ENCODE measurements at regions not wholly inside any gene's neighbourhood (a gene's known extent, or its start where the extent isn't known, plus 50 kb on each side); places are given as distances from the start of the nearest gene placed in this dataset.

GRCh38 chr2:120829633-120830025 lies 94.0 kb downstream of the GLI2 start:
- no peak for DNase-seq

GRCh38 chr2:120830096-120830830 lies 94.6 kb downstream of the GLI2 start:
- no peak for DNase-seq

DNA sequence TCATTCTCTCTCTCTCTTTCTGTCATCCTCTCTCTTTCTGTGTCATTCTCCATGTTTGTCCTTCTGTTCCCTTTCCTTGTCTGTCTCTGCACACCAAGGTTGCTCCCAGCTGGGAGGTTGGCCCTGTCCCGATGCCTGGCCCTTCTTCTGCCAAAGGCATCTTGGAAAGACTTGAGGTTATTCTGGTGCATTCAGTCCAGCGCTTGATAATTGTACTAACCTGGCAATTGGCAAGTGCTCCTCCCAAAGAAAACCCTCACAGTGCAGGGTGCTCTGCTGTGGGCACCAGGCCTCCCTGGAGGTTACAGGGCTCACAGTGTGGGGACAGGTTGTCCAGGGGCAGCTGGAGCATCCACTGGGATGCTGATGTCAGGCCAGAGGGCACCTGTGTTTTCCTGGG lies 95.4 kb downstream of the GLI2 start:
- DNase-seq: no peak

GRCh38 chr2:120831891-120832290 lies 96.2 kb downstream of the GLI2 start:
- DNase-seq: no peak

DNA sequence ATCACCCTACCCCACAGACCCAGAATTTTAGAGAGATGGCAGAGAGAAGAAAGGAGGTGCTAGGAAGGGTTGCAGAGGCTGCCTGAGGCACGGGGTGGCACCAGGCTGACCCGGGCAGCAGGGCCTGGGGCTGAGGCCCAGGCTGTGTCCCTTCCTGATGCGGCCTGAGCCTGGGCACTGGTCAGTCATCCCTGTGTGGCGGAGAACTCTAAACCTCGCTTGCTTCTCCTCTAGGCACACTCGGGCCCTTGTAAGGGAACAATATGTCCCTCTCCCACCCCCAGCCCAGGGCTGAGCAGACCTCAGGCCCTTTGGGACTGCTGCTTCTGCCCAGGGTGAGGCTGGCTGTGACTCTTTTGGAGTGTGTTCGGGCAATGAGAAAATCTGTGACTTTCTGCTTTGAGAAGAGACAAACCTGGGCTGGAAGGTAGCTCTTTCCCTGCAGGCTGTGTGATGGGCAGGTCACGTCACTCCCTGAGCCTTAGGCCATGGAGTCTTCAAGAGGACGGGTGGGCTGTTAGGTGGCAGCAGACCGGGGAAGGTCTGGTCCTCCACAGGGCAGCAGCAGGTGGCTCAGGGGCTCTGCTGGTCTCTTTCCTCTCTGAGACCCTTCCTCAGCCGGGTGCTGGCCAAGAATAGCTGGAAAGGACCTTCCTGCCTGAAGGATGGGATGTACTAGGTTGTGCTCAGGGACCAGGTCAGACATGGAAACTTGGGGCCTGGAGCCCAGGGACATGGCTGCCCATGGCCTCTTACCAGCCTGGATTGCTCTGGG lies 96.8 kb downstream of the GLI2 start:
- DNase-seq: no peak

DNA sequence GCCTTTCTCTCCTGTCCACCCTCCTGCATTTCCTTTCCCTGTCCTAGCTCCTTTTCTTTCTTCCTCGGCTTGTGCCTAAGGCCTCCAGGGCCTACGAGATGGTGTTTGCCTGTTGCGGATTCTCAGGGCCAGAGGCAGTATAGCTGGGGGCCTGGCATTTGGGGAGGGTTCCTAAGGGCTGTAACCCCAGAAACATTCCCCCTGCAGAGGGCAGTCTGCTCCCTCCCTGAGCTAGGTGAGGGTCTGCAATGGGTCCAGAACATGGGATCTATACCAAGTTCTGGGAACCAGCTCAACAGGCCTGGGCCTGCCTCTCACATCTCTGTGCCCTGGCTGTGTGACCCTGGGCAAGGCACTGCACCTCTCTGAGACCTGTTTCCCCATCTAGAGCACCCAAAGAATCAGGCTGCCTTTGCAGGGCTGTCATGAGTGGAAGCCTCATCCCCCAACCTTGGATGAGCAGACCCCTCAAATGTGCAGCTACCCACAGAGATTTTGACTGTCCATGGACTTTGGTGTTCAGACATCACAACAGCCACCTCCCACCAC lies 97.5 kb downstream of the GLI2 start:
- no peak for DNase-seq

- DNase-seq: no peak
Measured at GRCh38 chr2:120834206-120834605, 98.5 kb downstream of the GLI2 start.

GRCh38 chr2:120836281-120836680 lies 100.6 kb downstream of the GLI2 start:
- DNase-seq: no peak

GRCh38 chr2:120840795-120841487 lies 105.3 kb downstream of the GLI2 start:
- no peak for DNase-seq

DNA sequence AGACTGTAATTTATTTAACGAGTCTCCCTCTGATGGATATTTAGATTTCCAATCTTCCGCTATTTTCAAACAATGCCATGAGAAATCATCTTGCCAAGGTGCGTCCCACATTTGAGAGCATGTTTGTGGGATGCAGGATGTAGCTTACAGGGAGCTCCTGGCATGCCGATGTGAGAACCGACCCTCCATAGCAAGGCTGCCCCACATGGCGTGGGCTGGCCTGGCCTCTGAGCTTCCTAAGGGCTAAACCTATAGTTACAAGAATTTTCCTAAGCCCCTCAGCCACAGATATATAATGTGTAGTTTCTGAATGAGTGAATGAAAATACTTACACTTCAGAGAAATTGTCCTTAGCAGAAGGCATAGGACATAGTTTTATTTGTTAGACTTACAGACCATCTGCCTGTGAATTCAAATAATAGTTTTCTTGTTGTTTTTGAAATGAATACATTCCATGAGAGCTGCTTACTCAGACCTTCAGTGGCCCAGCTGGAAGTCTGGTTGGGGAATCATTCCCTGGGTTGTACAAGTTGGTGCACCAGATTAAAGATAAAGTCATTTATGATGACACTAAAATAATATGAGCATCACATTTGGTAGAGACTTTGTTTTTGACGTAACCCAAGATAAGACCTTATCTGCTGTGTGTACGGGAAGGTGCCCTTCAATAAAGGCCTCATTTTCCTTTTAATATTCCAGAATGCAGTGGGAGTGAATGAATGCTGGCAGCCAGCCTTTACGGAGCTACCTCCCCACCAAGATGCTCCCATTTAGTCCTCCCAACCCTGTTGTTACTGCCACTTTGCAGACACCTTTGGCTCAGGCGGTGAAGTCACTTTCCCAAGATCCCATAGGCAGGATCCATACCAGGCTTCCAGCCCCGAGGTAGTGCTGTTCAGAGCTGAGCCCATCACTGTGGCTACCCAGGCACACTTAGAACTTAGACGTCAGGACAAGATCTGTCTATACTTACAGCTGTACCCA lies 107.1 kb downstream of the GLI2 start:
- no peak for DNase-seq

DNA sequence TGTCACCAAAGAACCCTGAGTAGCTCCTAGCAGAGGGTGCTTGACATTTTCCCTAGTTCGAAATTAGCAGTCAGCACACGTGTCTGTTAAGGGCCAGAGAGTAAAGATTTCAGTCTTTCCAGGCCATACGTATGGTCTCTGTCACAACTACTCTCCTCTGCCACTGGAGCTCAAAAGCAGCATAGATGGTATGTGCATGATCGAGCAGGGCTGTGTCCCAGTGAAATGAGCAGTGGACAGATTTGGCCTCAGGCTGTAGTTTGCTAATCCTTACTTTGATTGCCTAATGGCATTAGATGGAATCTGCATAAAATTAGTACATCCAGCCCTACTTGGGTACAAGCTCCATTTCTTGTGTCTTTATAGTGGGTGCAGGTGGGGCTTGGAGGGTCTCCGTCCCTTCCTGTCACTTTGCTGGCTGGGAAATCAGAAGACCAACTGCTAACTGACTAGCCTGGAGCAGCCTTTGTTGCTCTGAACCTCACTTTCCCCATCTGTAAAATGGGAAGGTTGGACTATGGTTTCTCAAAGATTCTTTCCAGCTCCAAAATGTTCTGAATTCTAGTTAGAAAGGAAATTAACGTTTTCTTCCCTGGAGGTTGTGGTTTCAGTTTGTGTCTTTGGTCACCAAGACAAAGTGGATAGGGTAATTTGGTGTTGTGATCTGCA lies 108.5 kb downstream of the GLI2 start:
- DNase-seq: no peak

GRCh38 chr2:120845277-120845676 lies 109.6 kb downstream of the GLI2 start:
- DNase-seq: no peak

DNA sequence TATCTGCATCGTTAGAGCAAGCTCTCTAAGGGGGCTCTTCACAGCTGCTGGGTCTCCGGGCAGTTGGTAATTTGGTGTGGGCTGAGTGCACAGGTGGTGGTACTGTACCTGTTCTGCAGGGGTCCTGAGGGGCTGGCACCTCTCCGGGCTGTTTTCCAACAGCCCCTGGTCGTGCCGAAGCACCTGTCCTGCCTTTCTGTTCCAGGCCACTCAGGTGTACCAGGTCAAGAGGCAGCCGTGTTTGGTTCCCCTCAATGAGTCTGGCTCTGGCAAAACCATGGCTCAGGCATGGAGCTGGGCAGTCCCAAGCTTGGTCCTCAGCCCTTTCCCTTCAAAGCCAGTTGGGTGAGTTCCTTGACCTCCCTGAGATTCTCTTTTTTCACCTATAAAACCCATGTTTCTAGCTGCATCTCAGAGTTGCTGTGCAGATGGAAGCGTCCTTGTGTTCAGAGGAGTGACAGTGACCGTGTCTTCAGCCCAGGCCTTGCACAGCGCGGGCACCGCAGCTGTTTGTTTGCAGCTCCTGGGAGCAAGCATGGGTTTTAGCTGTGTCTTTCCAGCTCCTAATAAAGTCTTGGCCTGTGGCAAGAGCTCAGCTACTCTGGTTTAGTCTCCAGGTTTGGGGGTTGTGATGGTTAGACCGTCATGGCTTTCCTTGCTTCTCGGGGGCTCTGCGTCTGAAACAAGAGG lies 110.9 kb downstream of the GLI2 start:
- DNase-seq: no peak

GRCh38 chr2:120847700-120848321 lies 112.1 kb downstream of the GLI2 start:
- no peak for DNase-seq

GRCh38 chr2:120849278-120849677 lies 113.6 kb downstream of the GLI2 start:
- DNase-seq: no peak

DNA sequence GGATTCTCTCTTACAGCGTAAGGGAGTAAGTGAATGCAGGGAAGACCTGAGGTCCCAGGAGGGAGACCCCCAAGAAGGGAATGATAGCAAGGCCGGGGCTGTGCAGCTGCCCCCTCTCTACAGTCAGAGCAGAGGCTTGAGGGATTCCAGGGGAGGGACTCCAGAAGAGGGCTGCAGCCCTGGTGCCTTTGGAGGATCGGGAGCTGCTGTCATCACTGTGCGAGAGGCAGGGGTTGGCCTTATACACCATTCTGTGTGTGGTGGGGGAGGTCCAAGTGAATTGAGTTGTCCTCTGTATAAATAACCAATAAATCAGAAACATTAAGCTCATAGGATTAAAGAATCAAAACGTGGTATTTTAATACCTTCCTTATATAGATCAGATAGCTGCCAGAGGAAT lies 114.9 kb downstream of the GLI2 start:
- no peak for DNase-seq

GRCh38 chr2:120851116-120851773 lies 115.6 kb downstream of the GLI2 start:
- no peak for DNase-seq

GRCh38 chr2:120852200-120852815 lies 116.6 kb downstream of the GLI2 start:
- DNase-seq: no peak

DNA sequence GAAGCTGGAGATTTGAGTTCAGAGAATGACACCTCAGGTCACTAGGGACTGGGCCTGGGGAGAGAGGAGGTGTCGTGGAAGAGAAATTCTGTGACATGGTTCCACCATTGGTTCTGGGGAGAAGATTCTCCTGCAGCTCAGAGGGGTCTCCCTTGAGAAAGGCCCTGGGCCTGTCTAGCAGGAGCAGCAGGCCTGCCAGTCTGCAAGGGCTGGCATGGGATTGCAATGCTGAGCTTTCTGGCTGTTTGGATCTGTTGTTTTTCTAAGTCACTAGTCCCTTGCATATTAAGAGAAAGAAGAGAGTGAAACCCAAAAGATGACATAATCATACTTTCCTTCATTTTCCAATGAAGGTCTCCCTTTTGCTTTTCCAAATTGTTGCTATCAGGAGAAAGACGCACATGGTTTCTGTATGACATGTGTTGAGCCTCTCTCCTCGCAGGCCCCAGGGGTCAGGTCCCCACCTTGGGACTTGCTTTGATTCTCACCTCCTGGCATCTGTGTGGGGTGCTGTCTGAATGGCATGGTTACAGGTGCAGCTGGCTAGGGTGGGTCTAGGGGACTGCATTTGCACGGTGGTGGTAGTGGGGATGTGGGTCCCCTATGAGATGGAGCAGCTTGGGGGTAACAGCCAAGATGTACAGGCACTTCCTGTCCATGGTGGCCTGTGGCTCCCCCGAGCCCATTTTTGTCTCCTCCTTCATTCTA lies 117.8 kb downstream of the GLI2 start:
- no peak for DNase-seq
